Pancreas (tissue), 10 donors: ENCODE measurements at regions not wholly inside any gene's neighbourhood (a gene's known extent, or its start where the extent isn't known, plus 50 kb on each side); places are given as distances from the start of the nearest gene placed in this dataset.
"Not testable (repeated sequence)": the region's sequence is repeated elsewhere in the genome, so short reads cannot be mapped to it uniquely, and the experiment has no call there.

Experiments
- ATAC-seq, 4 donors: fragments of 200-7000 bp; cut with Tn5 transposase; one replicate each; pipeline versions ENCODE4 v1.8.0 to v1.9.1; 2020; ENCODE audit warnings: mild to moderate bottlenecking in 4 of 4, moderate library complexity in 4 of 4
- DNase-seq, 6 donors: peaks; one replicate each; pipeline ENCODE4 v3.0.0-alpha.2; 2020
- FAIRE-seq: peaks from 2 replicates; lab custom pipeline; 2012; peaks lifted over from hg19 to GRCh38; lab: Jason Lieb, UNC
- H3K27ac ChIP-seq, 4 donors: fragments of 200-600 bp; sonication (generic); 1 replicate in 3 of 4; 2 replicates in 1 of 4; pipeline versions ENCODE4 v1.5.0 to v1.8.0; 2020
- H3K27me3 ChIP-seq, 4 donors: fragments of 200-600 bp; one replicate each; pipeline ENCODE4 v1.8.0; 2021
- H3K36me3 ChIP-seq, 3 donors: fragments of 200-600 bp; sonication (generic) in 1 of 3; one replicate each; pipeline versions ENCODE4 v1.5.0 to v1.8.0; 2020 to 2021
- H3K4me1 ChIP-seq, 3 donors: fragments of 200-600 bp; one replicate each; pipeline ENCODE4 v1.8.0; 2021
- H3K4me3 ChIP-seq, 4 donors: fragments of 200-600 bp; sonication (generic) in 2 of 4; one replicate each; pipeline versions ENCODE4 v1.5.0 to v1.8.0; 2020 to 2021
- H3K9me3 ChIP-seq, 4 donors: fragments of 200-600 bp; one replicate each; pipeline ENCODE4 v1.8.0; 2021
- CTCF ChIP-seq, 4 donors: fragments of 200-600 bp; sonication (generic) in 3 of 4; IDR thresholded peaks; one replicate each; pipeline versions ENCODE4 v1.5.0 to v1.8.0; 2021; ENCODE audit warnings: antibody characterized with exemption in 4 of 4
- WGBS, 2 donors: extraction: QIAGEN DNeasy Blood & Tissue Kit; methylation state at CpG; one replicate each; pipeline ENCODE4 v1.1.7; 2013; 5-methylcytosine and 5-hydroxymethylcytosine counted together
- intact Hi-C, 3 donors: fragments of 100-400 bp; cut with DNase I; formaldehyde crosslinking; loops; one replicate each; pipeline versions ENCODE4 v1.11.1 to v1.14.2; 2022
- donor health status: healthy with polysubstance abuse.
- donor health status: DM: no; HTN: no; CAD: no; lungs with moderate emphysema.
- donor health status: DM: no; HTN: no; CAD: no.
- donor health status: control.
- donor health status: control.
- donor health status: Bipolar disorder and iron deficiency.
- donor health status: DM: yes; HTN: yes; CAD: no.
- donor health status: DM: no; HTN: no; CAD: no.
- donor health status: DM: no; HTN: no; CAD: no.
- donor health status: DM: yes; HTN: yes; CAD: no.

DNA sequence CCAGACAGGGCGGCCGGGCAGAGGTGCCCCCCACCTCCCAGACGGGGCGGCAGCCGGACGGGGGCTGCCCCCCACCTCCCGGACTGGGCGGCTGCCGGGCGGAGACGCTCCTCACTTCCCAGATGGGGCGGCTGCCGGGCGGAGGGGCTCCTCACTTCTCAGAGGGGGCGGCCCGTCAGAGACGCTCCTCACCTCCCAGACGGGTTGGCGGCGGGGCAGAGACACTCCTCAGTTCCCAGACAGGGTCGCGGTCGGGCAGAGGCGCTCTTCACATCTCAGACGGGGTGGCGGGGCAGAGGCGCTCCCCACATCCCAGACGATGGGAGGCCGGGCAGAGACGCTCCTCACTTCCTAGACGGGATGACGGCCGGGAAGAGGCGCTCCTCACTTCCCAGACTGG lies 68.5 kb upstream of the GPC4 start:
- intact Hi-C loops, ATAC-seq, H3K36me3 ChIP-seq, H3K27me3 ChIP-seq, FAIRE-seq, H3K27ac ChIP-seq, H3K4me3 ChIP-seq, H3K4me1 ChIP-seq, H3K9me3 ChIP-seq: not testable (repeated sequence)
- peak in 1 of 6 donors; percentile 53 for DNase-seq
- 96 to 98% methylated on average over 34 of the region's 34 CpGs for WGBS, 2 donors

DNA sequence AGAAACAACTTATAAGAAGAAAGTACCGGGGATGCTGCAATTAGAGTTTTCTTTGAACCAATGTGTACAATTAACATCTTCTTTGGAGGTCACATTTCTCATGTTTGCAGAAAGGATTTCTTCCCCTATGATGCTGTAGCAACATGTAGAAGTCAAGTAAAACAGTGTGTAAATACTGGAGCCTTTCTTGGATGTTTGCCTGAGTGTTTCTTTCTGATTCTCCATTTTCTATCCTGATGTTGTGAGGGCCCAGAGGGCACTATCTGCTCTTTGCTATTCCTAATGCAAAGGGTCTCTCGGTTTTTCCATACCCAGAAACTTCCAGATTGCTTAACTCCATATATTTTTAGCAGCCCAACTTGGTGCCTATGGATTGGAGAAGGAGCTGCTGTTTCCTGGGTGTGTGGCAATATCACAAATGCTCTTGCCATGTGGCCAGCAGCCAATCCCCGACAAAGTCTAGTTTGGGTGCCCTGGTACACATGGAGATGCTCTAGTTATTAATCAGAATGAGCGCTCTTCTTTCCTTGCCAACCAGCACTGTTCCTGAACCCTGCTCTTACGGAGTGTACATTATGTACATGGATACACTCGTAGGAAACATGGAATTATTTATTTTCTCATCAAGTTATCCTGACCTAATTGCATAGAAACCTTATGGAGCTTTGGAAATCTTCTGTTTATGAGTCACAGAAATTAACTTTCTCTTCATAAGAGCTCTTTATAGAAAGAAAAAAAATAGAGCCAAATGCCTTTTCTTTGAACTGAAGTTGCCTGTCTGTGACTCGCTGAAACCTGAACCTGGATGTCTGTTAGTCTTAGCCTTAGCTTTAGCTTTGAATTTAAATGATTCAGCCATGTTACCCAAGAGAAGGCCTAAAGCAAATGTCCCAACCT lies 67.0 kb upstream of the GPC4 start:
- intact Hi-C loops = no loop called here
- DNase-seq (no peak), FAIRE-seq (peak; percentile 54), ATAC-seq (no peak)
- no peak overlapping the region for H3K4me3 ChIP-seq
- WGBS, 2 donors = 67 to 76% methylated on average over 7 of the region's 7 CpGs
- H3K27me3 ChIP-seq = no peaks in the 10 kb centered on the region
- no peaks in the 10 kb centered on the region for H3K36me3 ChIP-seq
- no peak for TF ChIP-seq CTCF (IDR thresholded peaks at IDR 0.05)
- H3K4me1 ChIP-seq = no peaks in the 10 kb centered on the region
- no peak overlapping the region for H3K27ac ChIP-seq
- no peaks in the 10 kb centered on the region for H3K9me3 ChIP-seq

DNA sequence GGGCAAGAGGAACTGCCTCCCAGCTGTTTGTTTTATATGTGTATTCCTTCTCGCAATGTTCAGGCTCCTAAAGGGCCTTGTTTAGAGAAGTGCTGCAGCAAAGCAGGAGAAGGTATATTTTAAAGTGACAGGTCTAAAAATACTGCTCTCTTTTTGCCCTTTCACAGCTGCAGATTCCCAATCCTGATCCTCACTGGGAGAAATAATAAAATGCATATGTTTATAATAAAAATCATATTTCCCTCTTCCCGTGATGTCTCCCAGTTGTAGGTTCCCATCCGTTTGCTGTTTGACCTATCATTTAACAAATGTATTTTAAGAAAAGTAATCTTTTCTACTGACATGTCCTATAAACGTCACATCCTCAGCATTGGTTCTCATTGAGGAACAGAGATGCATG lies 62.7 kb upstream of the GPC4 start:
- TF ChIP-seq CTCF (IDR thresholded peaks at IDR 0.05) = no peak
- no peaks in the 10 kb centered on the region for H3K27me3 ChIP-seq
- ATAC-seq (no peak), FAIRE-seq (no peak), DNase-seq (no peak)
- intact Hi-C loops = no loop called here
- 81 to 86% methylated on average over 4 of the region's 4 CpGs for WGBS, 2 donors
- no peak overlapping the region for H3K27ac ChIP-seq
- no peak overlapping the region for H3K4me3 ChIP-seq
- H3K9me3 ChIP-seq = no peaks in the 10 kb centered on the region
- H3K36me3 ChIP-seq = no peaks in the 10 kb centered on the region
- no peaks in the 10 kb centered on the region for H3K4me1 ChIP-seq

- ATAC-seq (no peak), DNase-seq (no peak), FAIRE-seq (no peak)
- Histone ChIP-seq H3K27ac (no peak overlapping the region), H3K36me3 (no peaks in the 10 kb centered on the region), H3K27me3 (peaks cover 0 to 6% (median 2%) of the 10 kb centered on the region in 4 donors), H3K4me3 (no peak overlapping the region), H3K9me3 (no peaks in the 10 kb centered on the region), H3K4me1 (no peaks in the 10 kb centered on the region)
- WGBS, 2 donors = 64 to 78% methylated on average over 1 of the region's 1 CpG
- intact Hi-C loops = no loop called here
- TF ChIP-seq CTCF (IDR thresholded peaks at IDR 0.05) = no peak
Observed at GRCh38 chrX:133475953-133476352, 60.7 kb upstream of the GPC4 start.

- H3K36me3 ChIP-seq = no peaks in the 10 kb centered on the region
- H3K27me3 ChIP-seq = peaks cover 0 to 6% (median 2%) of the 10 kb centered on the region in 4 donors
- H3K27ac ChIP-seq = no peak overlapping the region
- TF ChIP-seq CTCF (IDR thresholded peaks at IDR 0.05) = no peak
- 84 to 100% methylated on average over 1 of the region's 1 CpG for WGBS, 2 donors
- no peak overlapping the region for H3K4me3 ChIP-seq
- DNase-seq (no peak), FAIRE-seq (no peak), ATAC-seq (no peak)
- intact Hi-C loops = no loop called here
- no peaks in the 10 kb centered on the region for H3K9me3 ChIP-seq
- no peaks in the 10 kb centered on the region for H3K4me1 ChIP-seq
Observed at GRCh38 chrX:133475521-133475920, 60.2 kb upstream of the GPC4 start.
